ENCODE measurements at regions not wholly inside any gene's neighbourhood (a gene's known extent, or its start where the extent isn't known, plus 50 kb on each side); places are given as distances from the start of the nearest gene placed in this dataset.

DNA sequence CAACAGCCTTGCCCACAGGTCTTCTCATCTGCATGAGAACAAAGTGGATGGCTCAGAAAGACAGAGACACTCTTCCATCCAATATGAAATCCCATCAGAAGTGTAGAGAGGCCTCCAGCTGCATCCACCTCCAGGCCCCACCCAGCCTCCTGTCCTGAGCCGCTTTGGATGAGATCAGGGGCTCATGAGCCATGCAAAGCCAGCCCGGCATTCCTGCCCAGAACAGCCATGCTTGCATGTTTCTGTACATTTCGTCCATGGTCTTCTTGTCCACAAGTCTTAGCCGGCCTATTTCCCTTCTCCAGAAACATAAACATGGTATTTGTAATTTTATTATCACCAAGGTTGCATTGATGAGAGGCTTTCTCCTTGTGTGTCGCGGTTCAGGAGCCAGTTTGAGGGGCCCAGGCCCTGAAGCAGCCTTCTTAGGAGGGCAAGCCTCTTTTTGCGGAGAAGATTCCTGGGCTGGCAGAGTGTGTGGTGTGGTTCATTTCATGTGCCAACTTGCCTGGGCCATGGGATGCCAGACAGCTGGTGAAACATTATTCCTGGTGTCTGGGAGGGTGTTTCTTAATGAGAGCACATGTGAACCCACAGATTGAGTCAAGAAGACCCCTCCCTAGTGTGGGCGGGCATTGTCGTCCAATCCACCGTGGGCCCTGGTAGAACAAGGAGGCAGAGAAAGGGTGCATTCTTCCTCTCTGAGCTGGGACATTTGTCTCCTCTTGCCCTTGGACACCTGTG lies 928.9 kb downstream of the TBC1D22A start:
- TF ChIP-seq, protein P1, sequence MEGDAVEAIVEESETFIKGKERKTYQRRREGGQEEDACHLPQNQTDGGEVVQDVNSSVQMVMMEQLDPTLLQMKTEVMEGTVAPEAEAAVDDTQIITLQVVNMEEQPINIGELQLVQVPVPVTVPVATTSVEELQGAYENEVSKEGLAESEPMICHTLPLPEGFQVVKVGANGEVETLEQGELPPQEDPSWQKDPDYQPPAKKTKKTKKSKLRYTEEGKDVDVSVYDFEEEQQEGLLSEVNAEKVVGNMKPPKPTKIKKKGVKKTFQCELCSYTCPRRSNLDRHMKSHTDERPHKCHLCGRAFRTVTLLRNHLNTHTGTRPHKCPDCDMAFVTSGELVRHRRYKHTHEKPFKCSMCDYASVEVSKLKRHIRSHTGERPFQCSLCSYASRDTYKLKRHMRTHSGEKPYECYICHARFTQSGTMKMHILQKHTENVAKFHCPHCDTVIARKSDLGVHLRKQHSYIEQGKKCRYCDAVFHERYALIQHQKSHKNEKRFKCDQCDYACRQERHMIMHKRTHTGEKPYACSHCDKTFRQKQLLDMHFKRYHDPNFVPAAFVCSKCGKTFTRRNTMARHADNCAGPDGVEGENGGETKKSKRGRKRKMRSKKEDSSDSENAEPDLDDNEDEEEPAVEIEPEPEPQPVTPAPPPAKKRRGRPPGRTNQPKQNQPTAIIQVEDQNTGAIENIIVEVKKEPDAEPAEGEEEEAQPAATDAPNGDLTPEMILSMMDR (IDR thresholded peaks at IDR 0.05) = no peak
- no peak for TF ChIP-seq POLR2A (IDR thresholded peaks at IDR 0.05)

Measured in adrenal gland (tissue), 5 donors.